SK-N-SH (cell line): ENCODE measurements at regions not wholly inside any gene's neighbourhood (a gene's known extent, or its start where the extent isn't known, plus 50 kb on each side); places are given as distances from the start of the nearest gene placed in this dataset.

Source experiments
- CTCF ChIA-PET: fragments of 300-600, 350-600 bp; formaldehyde crosslinking; extraction: SDS; loops from one replicate; lab custom pipeline; 2021; lab: Yijun Ruan, JAX
- POLR2A ChIA-PET: fragments of 350-600 bp; sonication (Branson Sonifier 250); formaldehyde crosslinking; extraction: SDS; loops from one replicate; lab custom pipeline; 2020; ENCODE audit warnings: antibody characterized with exemption, inconsistent platforms; lab: Yijun Ruan, JAX
- DNase-seq: peaks from one replicate; pipeline ENCODE4 v3.0.0; 2012
- H2AFZ ChIP-seq: fragments of 200-600 bp; sonication (generic); 2 replicates; pipeline ENCODE4 v1.8.1; 2016; ENCODE audit warnings: antibody characterized with exemption, mild to moderate bottlenecking, low read depth
- H3F3A ChIP-seq: fragments of 200-600 bp; sonication (generic); replicated peaks from 2 replicates; pipeline ENCODE3; 2016; ENCODE audit warnings: antibody characterized with exemption, mild to moderate bottlenecking; ENCODE audit not compliant: insufficient read depth
- H3K27ac ChIP-seq, 2 experiments: fragments of 200-500 bp in 1 of 2; fragments of 200-600 bp in 1 of 2; sonication (Bioruptor generic) in 1 of 2; sonication (generic), shearing (Covaris generic) in 1 of 2; 2 replicates each; pipeline versions ENCODE4 v1.5.1 to v1.6.1; 2014 to 2016; ENCODE audit warnings: low read depth in 2 of 2, inconsistent platforms in 1 of 2, low read length in 1 of 2, mild to moderate bottlenecking in 1 of 2, mixed read lengths in 1 of 2
- H3K27me3 ChIP-seq: fragments of 200-600 bp; sonication (generic), shearing (Covaris generic); 2 replicates; pipeline ENCODE4 v1.6.1; 2016; ENCODE audit warnings: mixed run types; ENCODE audit not compliant: insufficient read depth
- H3K36me3 ChIP-seq, 2 experiments: fragments of 200-500 bp in 1 of 2; fragments of 200-600 bp in 1 of 2; sonication (Bioruptor generic) in 1 of 2; sonication (generic) in 1 of 2; replicated peaks in 1 of 2; 2 replicates each; pipeline versions ENCODE3 to v1.5.1; 2014 to 2016; ENCODE audit warnings: low read length in 1 of 2, mild to moderate bottlenecking in 1 of 2; ENCODE audit not compliant: insufficient read depth in 2 of 2, control insufficient read depth in 1 of 2
- H3K4me1 ChIP-seq, 2 experiments: fragments of 200-500 bp in 1 of 2; fragments of 200-600 bp in 1 of 2; sonication (Bioruptor generic) in 1 of 2; sonication (generic), shearing (Covaris generic) in 1 of 2; 2 replicates each; pipeline versions ENCODE4 v1.5.1 to v1.6.1; 2014 to 2016; ENCODE audit warnings: low read depth in 1 of 2, low read length in 1 of 2, mixed run types in 1 of 2; ENCODE audit not compliant: insufficient read depth in 2 of 2, control insufficient read depth in 1 of 2
- H3K4me2 ChIP-seq: fragments of 200-600 bp; sonication (generic), shearing (Covaris generic); 2 replicates; pipeline ENCODE4 v1.6.1; 2017; ENCODE audit warnings: mixed run types
- H3K4me3 ChIP-seq, 2 experiments: fragments of 200-500 bp in 1 of 2; fragments of 200-600 bp in 1 of 2; sonication (Bioruptor generic) in 1 of 2; sonication (generic), shearing (Covaris generic) in 1 of 2; 2 replicates each; pipeline versions ENCODE4 v1.5.1 to v1.8.1; 2014 to 2016; ENCODE audit warnings: low read depth in 2 of 2, inconsistent platforms in 1 of 2, low read length in 1 of 2, mild to moderate bottlenecking in 1 of 2, mixed read lengths in 1 of 2, moderate library complexity in 1 of 2
- H3K79me2 ChIP-seq: fragments of 200-600 bp; sonication (generic); 2 replicates; pipeline ENCODE4 v1.8.1; 2017; ENCODE audit warnings: mild to moderate bottlenecking; ENCODE audit not compliant: insufficient read depth
- H3K9ac ChIP-seq: fragments of 200-600 bp; sonication (generic); 2 replicates; pipeline ENCODE4 v1.6.1; 2017; ENCODE audit warnings: mixed run types
- H3K9me2 ChIP-seq: fragments of 200-600 bp; sonication (generic); 2 replicates; pipeline ENCODE4 v1.6.1; 2017; ENCODE audit warnings: mixed run types
- H3K9me3 ChIP-seq: fragments of 200-600 bp; sonication (generic); 2 replicates; pipeline ENCODE4 v1.6.1; 2017; ENCODE audit warnings: mixed run types, mild to moderate bottlenecking, moderate library complexity
- H4K20me1 ChIP-seq: fragments of 200-600 bp; sonication (generic); 2 replicates; pipeline ENCODE4 v1.6.1; 2017; ENCODE audit warnings: mild to moderate bottlenecking, mixed run types; ENCODE audit not compliant: insufficient read depth
- CHD2 ChIP-seq: fragments of 150-350 bp; IDR thresholded peaks from 2 replicates; pipeline ENCODE4 v1.6.1; 2018; ENCODE audit warnings: low read length; ENCODE audit not compliant: partially characterized antibody
- EP300 ChIP-seq, 2 experiments: IDR thresholded peaks; 2 replicates each; pipeline versions ENCODE4 v1.4.0 to v1.6.1; 2012; ENCODE audit warnings: borderline replicate concordance in 1 of 2, low read depth in 1 of 2, low read length in 1 of 2
- FOSL2 ChIP-seq: IDR thresholded peaks from 2 replicates; pipeline ENCODE4 v1.4.0; 2012; ENCODE audit warnings: low read depth, mild to moderate bottlenecking, moderate library complexity, borderline replicate concordance
- GABPA ChIP-seq: IDR thresholded peaks from 2 replicates; pipeline ENCODE4 v1.4.0; 2012; ENCODE audit warnings: low read depth, mild to moderate bottlenecking
- GATA2 ChIP-seq: sonication (generic); formaldehyde crosslinking; IDR thresholded peaks from 2 replicates; pipeline ENCODE4 v1.5.0; 2020; ENCODE audit warnings: mild to moderate bottlenecking, missing genetic modification reagents
- JUND ChIP-seq: IDR thresholded peaks from 2 replicates; pipeline ENCODE4 v1.4.0; 2012
- MXI1 ChIP-seq: IDR thresholded peaks from 2 replicates; pipeline ENCODE4 v1.6.1; 2012; ENCODE audit warnings: mild to moderate bottlenecking, low read depth, low read length, improper control_type of control experiment
- NFIC ChIP-seq: IDR thresholded peaks from 2 replicates; pipeline ENCODE4 v1.4.0; 2012; ENCODE audit warnings: borderline replicate concordance
- PBX3 ChIP-seq: IDR thresholded peaks from 2 replicates; pipeline ENCODE4; 2012
- POLR2AphosphoS5 ChIP-seq: IDR thresholded peaks from 2 replicates; pipeline ENCODE4 v1.6.1; 2012; ENCODE audit warnings: low read depth, low read length
- RAD21 ChIP-seq: IDR thresholded peaks from 2 replicates; pipeline ENCODE4 v1.6.1; 2012; ENCODE audit warnings: mild to moderate bottlenecking, low read length
- RFX5 ChIP-seq: IDR thresholded peaks from 2 replicates; pipeline ENCODE4 v1.6.1; 2012; ENCODE audit warnings: mild to moderate bottlenecking, improper control_type of control experiment, low read length
- SIN3A ChIP-seq: IDR thresholded peaks from 2 replicates; pipeline ENCODE4 v1.6.1; 2012; ENCODE audit warnings: low read depth, mild to moderate bottlenecking, low read length, moderate library complexity, borderline replicate concordance
- TEAD4 ChIP-seq: IDR thresholded peaks from 2 replicates; pipeline ENCODE4 v1.4.0; 2012; ENCODE audit warnings: mild to moderate bottlenecking, borderline replicate concordance; ENCODE audit not compliant: insufficient read depth
- YY1 ChIP-seq: IDR thresholded peaks from 2 replicates; pipeline ENCODE4 v1.4.0; 2012; ENCODE audit warnings: low read depth, mild to moderate bottlenecking
- WGBS: methylation state at CpG from one replicate; pipeline ENCODE4 v1.1.6; 2017; ENCODE audit warnings: low lambda C conversion rate; 5-methylcytosine and 5-hydroxymethylcytosine counted together
- TF ChIP-seq, protein P1 (sequence below): fragments of 150-350 bp; IDR thresholded peaks from 2 replicates; pipeline ENCODE4 v1.6.1; 2017; ENCODE audit warnings: antibody characterized with exemption, low read length, low read depth, borderline replicate concordance
- TF ChIP-seq, protein P2 (sequence below): IDR thresholded peaks from 2 replicates; pipeline ENCODE4 v1.4.0; 2012; ENCODE audit warnings: low read depth, borderline replicate concordance

DNA sequence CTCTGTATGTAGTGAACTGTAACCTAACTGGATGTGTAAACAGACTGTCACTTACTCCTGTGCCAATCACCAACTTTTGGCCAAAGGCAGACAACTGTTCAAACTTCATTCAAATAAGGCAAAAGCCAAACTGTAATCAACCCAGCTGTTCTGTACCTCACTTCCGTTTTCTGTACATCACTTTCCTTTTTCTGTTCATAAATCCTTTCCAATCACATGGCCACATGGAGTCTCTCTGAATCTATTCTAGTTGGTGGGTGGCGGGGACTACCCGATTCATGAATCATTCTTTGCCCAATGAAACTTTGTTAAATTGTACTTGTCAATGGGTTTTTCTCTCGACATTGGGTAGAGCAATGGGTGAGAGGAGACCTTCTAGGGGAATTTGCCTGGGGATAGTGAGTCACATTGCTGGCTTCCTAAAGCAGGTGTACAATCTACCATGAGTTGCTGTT is 178.3 kb upstream of the RFC3 start:
- Histone ChIP-seq H3K9me2 (no peaks in the 10 kb centered on the region), H3K4me2 (no peak overlapping the region), H3K27me3 (no peaks in the 10 kb centered on the region), H3K36me3 (no peaks in the 10 kb centered on the region), H3K27ac (no peak overlapping the region), H3K4me1 (peaks cover 0 to 6% of the 10 kb centered on the region in 2 experiments; a peak in 2 of 4 replicates), H3K4me3 (no peak overlapping the region), H3K9me3 (no peaks in the 10 kb centered on the region), H3F3A (no peaks in the 10 kb centered on the region), H3K79me2 (no peaks in the 10 kb centered on the region), H2AFZ (no peak overlapping the region), H3K9ac (no peak overlapping the region), H4K20me1 (no peaks in the 10 kb centered on the region)
- ChIA-PET CTCF (interaction anchor here (1.4 kb wide), 1 partner anchor 51 kb away, joined by 3 read pairs; no protein-coding TSS in a partner anchor), POLR2A (no interaction called here)
- TF ChIP-seq, protein P1, sequence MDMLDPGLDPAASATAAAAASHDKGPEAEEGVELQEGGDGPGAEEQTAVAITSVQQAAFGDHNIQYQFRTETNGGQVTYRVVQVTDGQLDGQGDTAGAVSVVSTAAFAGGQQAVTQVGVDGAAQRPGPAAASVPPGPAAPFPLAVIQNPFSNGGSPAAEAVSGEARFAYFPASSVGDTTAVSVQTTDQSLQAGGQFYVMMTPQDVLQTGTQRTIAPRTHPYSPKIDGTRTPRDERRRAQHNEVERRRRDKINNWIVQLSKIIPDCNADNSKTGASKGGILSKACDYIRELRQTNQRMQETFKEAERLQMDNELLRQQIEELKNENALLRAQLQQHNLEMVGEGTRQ, result no peak
- no peak for TF ChIP-seq MXI1
- no peak for TF ChIP-seq SIN3A
- TF ChIP-seq POLR2AphosphoS5, result no peak
- no peak for TF ChIP-seq RAD21
- TF ChIP-seq FOSL2, result no peak
- no peak for TF ChIP-seq TEAD4
- TF ChIP-seq PBX3, result no peak
- no peak for TF ChIP-seq CHD2
- TF ChIP-seq, protein P2, sequence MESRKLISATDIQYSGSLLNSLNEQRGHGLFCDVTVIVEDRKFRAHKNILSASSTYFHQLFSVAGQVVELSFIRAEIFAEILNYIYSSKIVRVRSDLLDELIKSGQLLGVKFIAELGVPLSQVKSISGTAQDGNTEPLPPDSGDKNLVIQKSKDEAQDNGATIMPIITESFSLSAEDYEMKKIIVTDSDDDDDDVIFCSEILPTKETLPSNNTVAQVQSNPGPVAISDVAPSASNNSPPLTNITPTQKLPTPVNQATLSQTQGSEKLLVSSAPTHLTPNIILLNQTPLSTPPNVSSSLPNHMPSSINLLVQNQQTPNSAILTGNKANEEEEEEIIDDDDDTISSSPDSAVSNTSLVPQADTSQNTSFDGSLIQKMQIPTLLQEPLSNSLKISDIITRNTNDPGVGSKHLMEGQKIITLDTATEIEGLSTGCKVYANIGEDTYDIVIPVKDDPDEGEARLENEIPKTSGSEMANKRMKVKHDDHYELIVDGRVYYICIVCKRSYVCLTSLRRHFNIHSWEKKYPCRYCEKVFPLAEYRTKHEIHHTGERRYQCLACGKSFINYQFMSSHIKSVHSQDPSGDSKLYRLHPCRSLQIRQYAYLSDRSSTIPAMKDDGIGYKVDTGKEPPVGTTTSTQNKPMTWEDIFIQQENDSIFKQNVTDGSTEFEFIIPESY, result no peak
- TF ChIP-seq NFIC, result no peak
- TF ChIP-seq GATA2 (CRISPR knock-in tag), result no peak
- no peak for TF ChIP-seq JUND
- no peak for TF ChIP-seq YY1
- no peak for TF ChIP-seq GABPA
- TF ChIP-seq EP300 (IDR thresholded peaks at IDR 0.05; ENCODE audit: borderline replicate concordance in 1 of 2, low read depth in 1 of 2, low read length in 1 of 2), result no peak
- no peak for TF ChIP-seq RFX5
- no peak for DNase-seq
- 81% methylated on average over 4 of the region's 4 CpGs for WGBS
